ENCODE measurements at regions not wholly inside any gene's neighbourhood (a gene's known extent, or its start where the extent isn't known, plus 50 kb on each side); places are given as distances from the start of the nearest gene placed in this dataset.

DNA sequence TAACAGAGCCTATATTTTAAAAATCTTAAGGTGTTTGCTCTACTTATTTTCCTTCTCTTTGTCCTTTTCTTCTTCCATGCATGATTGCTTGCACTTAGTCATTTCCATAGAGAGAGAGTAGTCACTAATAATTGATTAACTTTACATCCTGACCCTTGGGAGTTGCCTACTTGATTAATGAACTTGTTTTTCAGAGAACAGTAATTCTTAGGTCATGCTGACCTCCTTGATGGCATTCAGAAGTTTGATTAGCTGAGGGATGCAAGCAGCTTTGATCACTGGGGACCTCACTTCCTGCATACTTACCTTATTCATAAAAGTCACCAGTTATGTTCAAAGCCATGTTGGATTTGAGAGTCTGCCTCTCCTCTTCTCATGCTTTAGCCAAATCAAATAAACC, 715.6 kb upstream of the ID4 start:
- TF ChIP-seq RAD21 (IDR thresholded peaks at IDR 0.05; ENCODE audit: low read depth) (no peak), CBX3 (IDR thresholded peaks at IDR 0.05; ENCODE audit: low read depth) (no peak)
- Histone ChIP-seq H2AFZ (ENCODE audit: low read depth, low read length, poor library complexity, severe bottlenecking) (no peak overlapping the region), H3K27ac (ENCODE audit: low read depth, low read length) (no peak overlapping the region), H3K27me3 (ENCODE audit: insufficient read depth, low read length) (no peaks in the 10 kb centered on the region), H3K9me3 (ENCODE audit: control insufficient read depth in 1 of 2, insufficient read depth in 1 of 2, low read depth in 1 of 2, low read length in 2 of 2) (no peaks in the 10 kb centered on the region), H3K9ac (ENCODE audit: low read length) (no peak overlapping the region), H3K36me3 (ENCODE audit: control insufficient read depth in 1 of 2, insufficient read depth in 2 of 2, low read length in 2 of 2) (no peaks in the 10 kb centered on the region), H3K79me2 (ENCODE audit: insufficient read depth, low read length) (no peaks in the 10 kb centered on the region), H3K4me2 (ENCODE audit: low read length) (no peak overlapping the region), H3K4me1 (ENCODE audit: control insufficient read depth in 1 of 2, insufficient read depth in 2 of 2, low read length in 2 of 2) (no peaks in the 10 kb centered on the region), H4K20me1 (ENCODE audit: insufficient read depth) (no peaks in the 10 kb centered on the region), H3K9me2 (ENCODE audit: insufficient read depth) (peaks cover 6% of the 10 kb centered on the region; the same call in 1 of the 2 replicates), H3K4me3 (replicated peaks in 1 of 2; ENCODE audit: low read depth in 1 of 2, low read length in 2 of 2) (no peak overlapping the region)
- ATAC-seq, result no peak
- no peak for DNase-seq (ENCODE audit: low read depth, low spot score)
- POLR2A ChIA-PET, result no interaction called here
- CTCF ChIA-PET, result no interaction called here
- intact Hi-C loops (cut with micrococcal nuclease), result no loop called here
- RAD21 ChIA-PET (ENCODE audit: low non-redundant PET in 1 of 2, low total read pairs in 2 of 2, uncharacterized antibody in 2 of 2, unreplicated experiment in 2 of 2), result no interaction called here
- BruUV-seq (replicated peaks), result no TSS peak

DNA sequence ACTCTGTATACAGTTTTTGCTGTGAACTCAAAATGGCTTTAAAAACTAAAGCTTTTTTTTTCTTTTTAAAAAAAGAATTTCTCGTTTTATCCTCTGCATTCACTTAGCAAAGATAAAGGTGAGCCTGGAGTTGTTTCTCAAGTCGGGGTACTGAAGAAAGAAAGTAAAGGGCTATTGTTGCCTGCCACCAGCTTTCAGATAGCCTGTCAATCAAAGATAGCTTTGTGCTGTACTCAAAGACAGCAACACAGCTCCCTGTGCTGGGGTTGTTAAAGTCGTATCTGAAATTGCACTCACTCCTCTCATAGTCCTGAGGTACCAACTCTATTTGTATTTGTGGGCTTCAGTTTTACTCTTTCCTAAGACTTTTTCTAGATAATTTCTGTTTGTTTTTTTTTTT, 710.1 kb upstream of the ID4 start:
- CTCF ChIA-PET, result no interaction called here
- Histone ChIP-seq H3K9me3 (ENCODE audit: control insufficient read depth in 1 of 2, insufficient read depth in 1 of 2, low read depth in 1 of 2, low read length in 2 of 2) (no peaks in the 10 kb centered on the region), H3K27me3 (ENCODE audit: insufficient read depth, low read length) (no peaks in the 10 kb centered on the region), H3K36me3 (ENCODE audit: control insufficient read depth in 1 of 2, insufficient read depth in 2 of 2, low read length in 2 of 2) (no peaks in the 10 kb centered on the region), H3K4me3 (replicated peaks in 1 of 2; ENCODE audit: low read depth in 1 of 2, low read length in 2 of 2) (no peak overlapping the region), H2AFZ (ENCODE audit: low read depth, low read length, poor library complexity, severe bottlenecking) (no peak overlapping the region), H3K9me2 (ENCODE audit: insufficient read depth) (peaks cover 6% of the 10 kb centered on the region; the same call in 1 of the 2 replicates), H4K20me1 (ENCODE audit: insufficient read depth) (no peaks in the 10 kb centered on the region), H3K4me1 (ENCODE audit: control insufficient read depth in 1 of 2, insufficient read depth in 2 of 2, low read length in 2 of 2) (no peaks in the 10 kb centered on the region), H3K4me2 (ENCODE audit: low read length) (no peak overlapping the region), H3K9ac (ENCODE audit: low read length) (no peak overlapping the region), H3K27ac (ENCODE audit: low read depth, low read length) (no peak overlapping the region), H3K79me2 (ENCODE audit: insufficient read depth, low read length) (no peaks in the 10 kb centered on the region)
- POLR2A ChIA-PET, result no interaction called here
- ATAC-seq (no peak), DNase-seq (ENCODE audit: low read depth, low spot score) (no peak)
- RAD21 ChIA-PET (ENCODE audit: low non-redundant PET in 1 of 2, low total read pairs in 2 of 2, uncharacterized antibody in 2 of 2, unreplicated experiment in 2 of 2), result no interaction called here
- intact Hi-C loops (cut with micrococcal nuclease), result no loop called here
- no TSS peak for BruUV-seq (replicated peaks)
- TF ChIP-seq POLR2A (IDR thresholded peaks at IDR 0.05; ENCODE audit: borderline replicate concordance, extremely low read depth, insufficient read depth, insufficient read length), result no peak
- no peak for TF ChIP-seq TCF7L2 (IDR thresholded peaks at IDR 0.05; ENCODE audit: borderline replicate concordance, extremely low read depth, insufficient read depth, insufficient read length)
- TF ChIP-seq ZBTB33 (IDR thresholded peaks at IDR 0.05; ENCODE audit: extremely low read depth, insufficient replicate concordance, low read length), result no peak
- TF ChIP-seq MAX (IDR thresholded peaks at IDR 0.05), result no peak
- TF ChIP-seq, protein P1, sequence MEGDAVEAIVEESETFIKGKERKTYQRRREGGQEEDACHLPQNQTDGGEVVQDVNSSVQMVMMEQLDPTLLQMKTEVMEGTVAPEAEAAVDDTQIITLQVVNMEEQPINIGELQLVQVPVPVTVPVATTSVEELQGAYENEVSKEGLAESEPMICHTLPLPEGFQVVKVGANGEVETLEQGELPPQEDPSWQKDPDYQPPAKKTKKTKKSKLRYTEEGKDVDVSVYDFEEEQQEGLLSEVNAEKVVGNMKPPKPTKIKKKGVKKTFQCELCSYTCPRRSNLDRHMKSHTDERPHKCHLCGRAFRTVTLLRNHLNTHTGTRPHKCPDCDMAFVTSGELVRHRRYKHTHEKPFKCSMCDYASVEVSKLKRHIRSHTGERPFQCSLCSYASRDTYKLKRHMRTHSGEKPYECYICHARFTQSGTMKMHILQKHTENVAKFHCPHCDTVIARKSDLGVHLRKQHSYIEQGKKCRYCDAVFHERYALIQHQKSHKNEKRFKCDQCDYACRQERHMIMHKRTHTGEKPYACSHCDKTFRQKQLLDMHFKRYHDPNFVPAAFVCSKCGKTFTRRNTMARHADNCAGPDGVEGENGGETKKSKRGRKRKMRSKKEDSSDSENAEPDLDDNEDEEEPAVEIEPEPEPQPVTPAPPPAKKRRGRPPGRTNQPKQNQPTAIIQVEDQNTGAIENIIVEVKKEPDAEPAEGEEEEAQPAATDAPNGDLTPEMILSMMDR (IDR thresholded peaks at IDR 0.05 in 2 of 3, conservative IDR thresholded peaks at IDR 0.05 in 1 of 3; ENCODE audit: borderline replicate concordance in 1 of 3, insufficient read depth in 1 of 3, low read depth in 2 of 3, low read length in 2 of 3), result no peak
- TF ChIP-seq CEBPB (IDR thresholded peaks at IDR 0.05; ENCODE audit: low read depth), result no peak
- TF ChIP-seq SIN3A (IDR thresholded peaks at IDR 0.05; ENCODE audit: low read depth), result no peak
- no peak for TF ChIP-seq ZNF274 (IDR thresholded peaks at IDR 0.05; ENCODE audit: low read depth, low read length)
- TF ChIP-seq POLR2AphosphoS5 (IDR thresholded peaks at IDR 0.05; ENCODE audit: low read depth, low read length), result no peak
- TF ChIP-seq RAD21 (IDR thresholded peaks at IDR 0.05; ENCODE audit: low read depth), result no peak
- TF ChIP-seq ELF1 (IDR thresholded peaks at IDR 0.05; ENCODE audit: borderline replicate concordance, low read depth), result no peak
- TF ChIP-seq YY1 (IDR thresholded peaks at IDR 0.05; ENCODE audit: extremely low read depth, insufficient replicate concordance, low read depth, low read length), result no peak
- no peak for TF ChIP-seq EGR1 (IDR thresholded peaks at IDR 0.05; ENCODE audit: low read depth)
- no peak for TF ChIP-seq EZH2 (IDR thresholded peaks at IDR 0.05)
- TF ChIP-seq CBX3 (IDR thresholded peaks at IDR 0.05; ENCODE audit: low read depth), result no peak
- TF ChIP-seq SRF (IDR thresholded peaks at IDR 0.05; ENCODE audit: low read depth), result no peak
- TF ChIP-seq ZFX (IDR thresholded peaks at IDR 0.05), result no peak
- no peak for TF ChIP-seq JUND (IDR thresholded peaks at IDR 0.05)
- TF ChIP-seq, protein P2, sequence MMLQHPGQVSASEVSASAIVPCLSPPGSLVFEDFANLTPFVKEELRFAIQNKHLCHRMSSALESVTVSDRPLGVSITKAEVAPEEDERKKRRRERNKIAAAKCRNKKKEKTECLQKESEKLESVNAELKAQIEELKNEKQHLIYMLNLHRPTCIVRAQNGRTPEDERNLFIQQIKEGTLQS (IDR thresholded peaks at IDR 0.05), result no peak
